Caki2 (cell line): ENCODE measurements at regions not wholly inside any gene's neighbourhood (a gene's known extent, or its start where the extent isn't known, plus 50 kb on each side); places are given as distances from the start of the nearest gene placed in this dataset.

Experiments
- DNase-seq: peaks from one replicate; pipeline ENCODE4 v3.0.0-alpha.2; 2015; ENCODE audit warnings: low read depth
- in situ Hi-C: cut with HindIII; loops from 2 replicates; pipeline ENCODE4 v1.10.0; 2016; ENCODE audit warnings: low sequenced_read_pairs, low pct_unique_long_range_greater_than_20kb, mixed read lengths

- in situ Hi-C loops = no loop called here
- DNase-seq = no peak
These were observed 109.4 kb downstream of the MAT2B start for GRCh38 chr5:163614787-163615186.

- DNase-seq = no peak
- in situ Hi-C loops = no loop called here
These were observed 114.0 kb downstream of the MAT2B start for GRCh38 chr5:163619273-163619934.

GRCh38 chr5:163619951-163620350 is 114.5 kb downstream of the MAT2B start:
- in situ Hi-C loops = no loop called here

GRCh38 chr5:163622799-163623198 is 117.4 kb downstream of the MAT2B start:
- no peak for DNase-seq
- in situ Hi-C loops = no loop called here

More at GRCh38 chr5:163619951-163620350, 114.5 kb downstream of the MAT2B start:
- DNase-seq = no peak

- no peak for DNase-seq
- in situ Hi-C loops = no loop called here
These were observed 118.1 kb downstream of the MAT2B start for GRCh38 chr5:163623524-163623923.

- in situ Hi-C loops = no loop called here
These were observed 118.6 kb downstream of the MAT2B start for GRCh38 chr5:163623986-163624385.

GRCh38 chr5:163624431-163624830 is 119.0 kb downstream of the MAT2B start:
- no peak for DNase-seq
- in situ Hi-C loops = no loop called here

More at GRCh38 chr5:163623986-163624385, 118.6 kb downstream of the MAT2B start:
- no peak for DNase-seq

GRCh38 chr5:163626904-163627434 is 121.5 kb downstream of the MAT2B start:
- in situ Hi-C loops = no loop called here
- no peak for DNase-seq

- in situ Hi-C loops = no loop called here
- no peak for DNase-seq
These were observed 126.4 kb downstream of the MAT2B start for GRCh38 chr5:163631856-163632255.

- DNase-seq = no peak
- in situ Hi-C loops = no loop called here
These were observed 128.6 kb downstream of the MAT2B start for GRCh38 chr5:163633926-163634460.

GRCh38 chr5:163635631-163636030 is 130.2 kb downstream of the MAT2B start:
- in situ Hi-C loops = no loop called here
- DNase-seq = no peak

- in situ Hi-C loops = no loop called here
- no peak for DNase-seq
These were observed 137.5 kb downstream of the MAT2B start for GRCh38 chr5:163642904-163643303.

- DNase-seq = no peak
- in situ Hi-C loops = no loop called here
These were observed 140.3 kb downstream of the MAT2B start for GRCh38 chr5:163645421-163646416.

GRCh38 chr5:163649514-163649913 is 144.1 kb downstream of the MAT2B start:
- in situ Hi-C loops = no loop called here
- peak; percentile 45 for DNase-seq

- DNase-seq = no peak
- in situ Hi-C loops = no loop called here
These were observed 148.1 kb downstream of the MAT2B start for GRCh38 chr5:163653526-163653925.

GRCh38 chr5:163658702-163659567 is 153.5 kb downstream of the MAT2B start:
- in situ Hi-C loops = no loop called here
- no peak for DNase-seq

- in situ Hi-C loops = no loop called here
These were observed 154.1 kb downstream of the MAT2B start for GRCh38 chr5:163659568-163659902.

GRCh38 chr5:163660486-163660885 is 155.1 kb downstream of the MAT2B start:
- no peak for DNase-seq
- in situ Hi-C loops = no loop called here

More at GRCh38 chr5:163659568-163659902, 154.1 kb downstream of the MAT2B start:
- DNase-seq = no peak
